NCI-H2171 (cell line): ENCODE measurements at regions not wholly inside any gene's neighbourhood (a gene's known extent, or its start where the extent isn't known, plus 50 kb on each side); places are given as distances from the start of the nearest gene placed in this dataset.
"Not testable (repeated sequence)": the region's sequence is repeated elsewhere in the genome, so short reads cannot be mapped to it uniquely, and the experiment has no call there.

Experiments used
- DNase-seq: peaks from one replicate; lab custom pipeline; 2025; lab: John Stamatoyannopoulos, UW

- no peak for DNase-seq
Measured at GRCh38 chr3:107218864-107219269, 158.4 kb upstream of the CCDC54 start.

- no peak for DNase-seq
Measured at GRCh38 chr3:107220538-107220937, 156.7 kb upstream of the CCDC54 start.

- DNase-seq, result no peak
Measured at GRCh38 chr3:107221856-107222255, 155.4 kb upstream of the CCDC54 start.

- no peak for DNase-seq
Measured at GRCh38 chr3:107222907-107223306, 154.3 kb upstream of the CCDC54 start.

- DNase-seq, result no peak
Measured at GRCh38 chr3:107224026-107224596, 153.1 kb upstream of the CCDC54 start.

GRCh38 chr3:107227091-107227490 lies 150.1 kb upstream of the CCDC54 start:
- DNase-seq, result no peak

GRCh38 chr3:107233877-107234276 lies 143.4 kb upstream of the CCDC54 start:
- not testable (repeated sequence) for DNase-seq

- DNase-seq, result no peak
Measured at GRCh38 chr3:107235193-107235927, 141.9 kb upstream of the CCDC54 start.

- DNase-seq, result peak; percentile 66
Measured at GRCh38 chr3:107235928-107236315, 141.3 kb upstream of the CCDC54 start.

GRCh38 chr3:107236655-107237337 lies 140.4 kb upstream of the CCDC54 start:
- no peak for DNase-seq

- DNase-seq, result no peak
Measured at GRCh38 chr3:107238787-107239186, 138.5 kb upstream of the CCDC54 start.

GRCh38 chr3:107239703-107240102 lies 137.5 kb upstream of the CCDC54 start:
- DNase-seq, result no peak

- peak; percentile 79 for DNase-seq
Measured at GRCh38 chr3:107240183-107241091, 136.8 kb upstream of the CCDC54 start.

GRCh38 chr3:107241217-107241616 lies 136.0 kb upstream of the CCDC54 start:
- DNase-seq, result peak; percentile 7

GRCh38 chr3:107242579-107242978 lies 134.7 kb upstream of the CCDC54 start:
- no peak for DNase-seq

GRCh38 chr3:107247116-107247515 lies 130.1 kb upstream of the CCDC54 start:
- no peak for DNase-seq

- DNase-seq, result no peak
Measured at GRCh38 chr3:107249132-107249531, 128.1 kb upstream of the CCDC54 start.

GRCh38 chr3:107250221-107250620 lies 127.0 kb upstream of the CCDC54 start:
- no peak for DNase-seq

GRCh38 chr3:107251819-107252218 lies 125.4 kb upstream of the CCDC54 start:
- DNase-seq, result peak; percentile 79

- no peak for DNase-seq
Measured at GRCh38 chr3:107256963-107257362, 120.3 kb upstream of the CCDC54 start.

GRCh38 chr3:107258300-107258699 lies 118.9 kb upstream of the CCDC54 start:
- DNase-seq, result no peak

GRCh38 chr3:107260207-107260606 lies 117.0 kb upstream of the CCDC54 start:
- no peak for DNase-seq
